Fibroblast of villous mesenchyme (primary cell): ENCODE measurements at regions not wholly inside any gene's neighbourhood (a gene's known extent, or its start where the extent isn't known, plus 50 kb on each side); places are given as distances from the start of the nearest gene placed in this dataset.
A peak's percentile ranks its signal among the peaks of the same experiment; 100 is the strongest.
"Not testable (repeated sequence)": the region's sequence is repeated elsewhere in the genome, so short reads cannot be mapped to it uniquely, and the experiment has no call there.

Experiments
- DNase-seq: peaks from one replicate; pipeline ENCODE4 v3.0.0-alpha.2; 2010; ENCODE audit warnings: low read depth
- H3K4me3 ChIP-seq: 2 replicates; pipeline ENCODE4 v1.5.1; 2011; ENCODE audit warnings: low read depth, mild to moderate bottlenecking, low read length
- CTCF ChIP-seq: IDR thresholded peaks from 2 replicates; pipeline ENCODE4 v1.5.1; 2012; ENCODE audit warnings: low read depth, mild to moderate bottlenecking, low read length; ENCODE audit not compliant: insufficient read depth

GRCh38 chr3:72657666-72658065, 190.6 kb downstream of the SHQ1 start:
- no peak for TF ChIP-seq CTCF
- H3K4me3 ChIP-seq, result no peak overlapping the region
- DNase-seq, result no peak

GRCh38 chr3:72655723-72656122, 192.5 kb downstream of the SHQ1 start:
- no peak for DNase-seq
- H3K4me3 ChIP-seq, result no peak overlapping the region
- peak; percentile 7 for TF ChIP-seq CTCF

- TF ChIP-seq CTCF, result no peak
- no peak overlapping the region for H3K4me3 ChIP-seq
- no peak for DNase-seq
Observed at GRCh38 chr3:72655131-72655551, 193.1 kb downstream of the SHQ1 start.

- H3K4me3 ChIP-seq, result no peak overlapping the region
- no peak for TF ChIP-seq CTCF
- DNase-seq, result no peak
Observed at GRCh38 chr3:72652395-72652794, 195.8 kb downstream of the SHQ1 start.

- no peak overlapping the region for H3K4me3 ChIP-seq
- DNase-seq, result no peak
- TF ChIP-seq CTCF, result no peak
Observed at GRCh38 chr3:72651498-72651897, 196.7 kb downstream of the SHQ1 start.

- DNase-seq, result no peak
- no peak overlapping the region for H3K4me3 ChIP-seq
- no peak for TF ChIP-seq CTCF
Observed at GRCh38 chr3:72646263-72646662, 202.0 kb downstream of the SHQ1 start.

- not testable (repeated sequence) for DNase-seq, H3K4me3 ChIP-seq
Observed at GRCh38 chr3:72643635-72644034, 204.6 kb downstream of the SHQ1 start.
